ENCODE measurements at regions not wholly inside any gene's neighbourhood (a gene's known extent, or its start where the extent isn't known, plus 50 kb on each side); places are given as distances from the start of the nearest gene placed in this dataset.

DNA sequence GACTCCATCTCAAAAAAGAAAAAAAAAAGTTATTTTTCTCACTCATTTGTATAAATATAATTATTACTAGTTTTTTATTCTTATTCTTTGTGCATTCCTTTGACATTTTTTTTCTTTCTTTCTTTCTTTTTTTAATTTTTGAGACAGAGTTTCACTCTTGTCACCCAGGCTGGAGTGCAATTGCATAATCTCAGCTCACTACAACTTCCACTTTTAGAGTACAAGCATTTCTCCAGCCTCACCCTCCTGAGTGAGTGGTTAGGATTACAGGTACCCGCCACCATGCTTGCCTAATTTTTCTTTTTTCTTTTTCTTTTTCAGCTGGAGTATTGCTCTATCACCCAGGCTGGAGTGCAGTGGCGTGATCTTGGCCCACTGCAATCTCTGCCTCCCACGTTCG is 51.4 kb upstream of the JARID2 start:
- no peak for DNase-seq (ENCODE audit: extremely low spot score, unreplicated experiment)
- TF ChIP-seq, protein P1, sequence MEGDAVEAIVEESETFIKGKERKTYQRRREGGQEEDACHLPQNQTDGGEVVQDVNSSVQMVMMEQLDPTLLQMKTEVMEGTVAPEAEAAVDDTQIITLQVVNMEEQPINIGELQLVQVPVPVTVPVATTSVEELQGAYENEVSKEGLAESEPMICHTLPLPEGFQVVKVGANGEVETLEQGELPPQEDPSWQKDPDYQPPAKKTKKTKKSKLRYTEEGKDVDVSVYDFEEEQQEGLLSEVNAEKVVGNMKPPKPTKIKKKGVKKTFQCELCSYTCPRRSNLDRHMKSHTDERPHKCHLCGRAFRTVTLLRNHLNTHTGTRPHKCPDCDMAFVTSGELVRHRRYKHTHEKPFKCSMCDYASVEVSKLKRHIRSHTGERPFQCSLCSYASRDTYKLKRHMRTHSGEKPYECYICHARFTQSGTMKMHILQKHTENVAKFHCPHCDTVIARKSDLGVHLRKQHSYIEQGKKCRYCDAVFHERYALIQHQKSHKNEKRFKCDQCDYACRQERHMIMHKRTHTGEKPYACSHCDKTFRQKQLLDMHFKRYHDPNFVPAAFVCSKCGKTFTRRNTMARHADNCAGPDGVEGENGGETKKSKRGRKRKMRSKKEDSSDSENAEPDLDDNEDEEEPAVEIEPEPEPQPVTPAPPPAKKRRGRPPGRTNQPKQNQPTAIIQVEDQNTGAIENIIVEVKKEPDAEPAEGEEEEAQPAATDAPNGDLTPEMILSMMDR (IDR thresholded peaks at IDR 0.05) = no peak
- no peaks in the 10 kb centered on the region for H3K4me1 Mint-ChIP-seq (ENCODE audit: unreplicated experiment)

More for the DNA sequence above, 51.4 kb upstream of the JARID2 start:
- H3K9me3 Mint-ChIP-seq (ENCODE audit: unreplicated experiment) = no peaks in the 10 kb centered on the region
- peaks cover 6% of the 10 kb centered on the region for H3K27me3 Mint-ChIP-seq (ENCODE audit: unreplicated experiment)
- no peaks in the 10 kb centered on the region for H3K36me3 Mint-ChIP-seq (ENCODE audit: unreplicated experiment)
- H3K27ac Mint-ChIP-seq (ENCODE audit: unreplicated experiment) = no peak overlapping the region
- no peak overlapping the region for H3K4me3 Mint-ChIP-seq (ENCODE audit: unreplicated experiment)

Measured in osteocyte (in vitro differentiated cells).